ENCODE measurements at regions not wholly inside any gene's neighbourhood (a gene's known extent, or its start where the extent isn't known, plus 50 kb on each side); places are given as distances from the start of the nearest gene placed in this dataset.

DNA sequence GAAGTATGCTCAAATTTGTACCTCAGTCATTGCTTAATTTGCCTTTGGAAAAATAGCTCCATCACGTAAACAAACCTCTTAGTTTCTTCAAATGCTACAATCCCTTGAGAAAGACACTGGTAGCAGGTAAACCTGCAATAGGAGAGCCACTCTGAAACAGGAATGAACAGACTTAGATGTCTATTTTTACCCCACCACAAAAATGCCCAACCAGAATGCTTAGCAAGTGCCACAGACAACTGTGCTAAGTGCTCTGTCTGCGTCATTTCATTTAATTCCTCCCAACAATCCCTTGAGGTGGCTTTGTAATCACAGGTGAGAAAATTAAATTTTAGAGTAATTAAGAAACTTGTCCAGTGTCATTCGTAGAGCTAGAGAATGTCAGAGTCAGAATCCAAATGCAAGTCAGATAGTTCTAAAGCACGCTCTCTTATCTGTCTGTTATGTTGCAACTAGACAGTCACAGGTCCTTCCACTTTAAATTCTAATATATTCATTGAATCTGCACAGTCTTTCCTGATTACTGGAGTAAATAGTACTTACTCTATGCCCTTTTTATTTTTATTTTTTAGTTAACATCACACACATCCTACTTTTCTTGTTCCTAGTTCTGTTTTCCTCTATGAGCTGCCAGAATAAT, 89.0 kb upstream of the GRIA4 start:
- TF ChIP-seq, protein P1, sequence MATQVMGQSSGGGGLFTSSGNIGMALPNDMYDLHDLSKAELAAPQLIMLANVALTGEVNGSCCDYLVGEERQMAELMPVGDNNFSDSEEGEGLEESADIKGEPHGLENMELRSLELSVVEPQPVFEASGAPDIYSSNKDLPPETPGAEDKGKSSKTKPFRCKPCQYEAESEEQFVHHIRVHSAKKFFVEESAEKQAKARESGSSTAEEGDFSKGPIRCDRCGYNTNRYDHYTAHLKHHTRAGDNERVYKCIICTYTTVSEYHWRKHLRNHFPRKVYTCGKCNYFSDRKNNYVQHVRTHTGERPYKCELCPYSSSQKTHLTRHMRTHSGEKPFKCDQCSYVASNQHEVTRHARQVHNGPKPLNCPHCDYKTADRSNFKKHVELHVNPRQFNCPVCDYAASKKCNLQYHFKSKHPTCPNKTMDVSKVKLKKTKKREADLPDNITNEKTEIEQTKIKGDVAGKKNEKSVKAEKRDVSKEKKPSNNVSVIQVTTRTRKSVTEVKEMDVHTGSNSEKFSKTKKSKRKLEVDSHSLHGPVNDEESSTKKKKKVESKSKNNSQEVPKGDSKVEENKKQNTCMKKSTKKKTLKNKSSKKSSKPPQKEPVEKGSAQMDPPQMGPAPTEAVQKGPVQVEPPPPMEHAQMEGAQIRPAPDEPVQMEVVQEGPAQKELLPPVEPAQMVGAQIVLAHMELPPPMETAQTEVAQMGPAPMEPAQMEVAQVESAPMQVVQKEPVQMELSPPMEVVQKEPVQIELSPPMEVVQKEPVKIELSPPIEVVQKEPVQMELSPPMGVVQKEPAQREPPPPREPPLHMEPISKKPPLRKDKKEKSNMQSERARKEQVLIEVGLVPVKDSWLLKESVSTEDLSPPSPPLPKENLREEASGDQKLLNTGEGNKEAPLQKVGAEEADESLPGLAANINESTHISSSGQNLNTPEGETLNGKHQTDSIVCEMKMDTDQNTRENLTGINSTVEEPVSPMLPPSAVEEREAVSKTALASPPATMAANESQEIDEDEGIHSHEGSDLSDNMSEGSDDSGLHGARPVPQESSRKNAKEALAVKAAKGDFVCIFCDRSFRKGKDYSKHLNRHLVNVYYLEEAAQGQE (IDR thresholded peaks at IDR 0.05; ENCODE audit: low read depth): no peak
- TF ChIP-seq FOXM1 (IDR thresholded peaks at IDR 0.05; ENCODE audit: borderline replicate concordance, low read depth): no peak
- no peak for TF ChIP-seq EP300 (IDR thresholded peaks at IDR 0.05; ENCODE audit: borderline replicate concordance)
- TF ChIP-seq TAF1 (IDR thresholded peaks at IDR 0.05; ENCODE audit: low read depth): no peak
- TF ChIP-seq EGR1 (IDR thresholded peaks at IDR 0.05): no peak
- TF ChIP-seq, protein P2, sequence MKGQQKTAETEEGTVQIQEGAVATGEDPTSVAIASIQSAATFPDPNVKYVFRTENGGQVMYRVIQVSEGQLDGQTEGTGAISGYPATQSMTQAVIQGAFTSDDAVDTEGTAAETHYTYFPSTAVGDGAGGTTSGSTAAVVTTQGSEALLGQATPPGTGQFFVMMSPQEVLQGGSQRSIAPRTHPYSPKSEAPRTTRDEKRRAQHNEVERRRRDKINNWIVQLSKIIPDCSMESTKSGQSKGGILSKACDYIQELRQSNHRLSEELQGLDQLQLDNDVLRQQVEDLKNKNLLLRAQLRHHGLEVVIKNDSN (IDR thresholded peaks at IDR 0.05): no peak
- no peak for TF ChIP-seq RAD21 (IDR thresholded peaks at IDR 0.05; ENCODE audit: low read depth)
- no peak for TF ChIP-seq NFIC (IDR thresholded peaks at IDR 0.05)
- TF ChIP-seq, protein P3, sequence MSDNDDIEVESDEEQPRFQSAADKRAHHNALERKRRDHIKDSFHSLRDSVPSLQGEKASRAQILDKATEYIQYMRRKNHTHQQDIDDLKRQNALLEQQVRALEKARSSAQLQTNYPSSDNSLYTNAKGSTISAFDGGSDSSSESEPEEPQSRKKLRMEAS (IDR thresholded peaks at IDR 0.05): no peak
- no peak for TF ChIP-seq YY1 (IDR thresholded peaks at IDR 0.05; ENCODE audit: low read depth)
- TF ChIP-seq TEAD4 (IDR thresholded peaks at IDR 0.05): no peak
- no peak for TF ChIP-seq CREB1 (IDR thresholded peaks at IDR 0.05; ENCODE audit: low read depth)
- no peak for TF ChIP-seq TCF12 (IDR thresholded peaks at IDR 0.05; ENCODE audit: low read depth)
- no peak for TF ChIP-seq ZBTB7A (IDR thresholded peaks at IDR 0.05; ENCODE audit: low read depth)
- TF ChIP-seq CEBPB (IDR thresholded peaks at IDR 0.05): no peak

DNA sequence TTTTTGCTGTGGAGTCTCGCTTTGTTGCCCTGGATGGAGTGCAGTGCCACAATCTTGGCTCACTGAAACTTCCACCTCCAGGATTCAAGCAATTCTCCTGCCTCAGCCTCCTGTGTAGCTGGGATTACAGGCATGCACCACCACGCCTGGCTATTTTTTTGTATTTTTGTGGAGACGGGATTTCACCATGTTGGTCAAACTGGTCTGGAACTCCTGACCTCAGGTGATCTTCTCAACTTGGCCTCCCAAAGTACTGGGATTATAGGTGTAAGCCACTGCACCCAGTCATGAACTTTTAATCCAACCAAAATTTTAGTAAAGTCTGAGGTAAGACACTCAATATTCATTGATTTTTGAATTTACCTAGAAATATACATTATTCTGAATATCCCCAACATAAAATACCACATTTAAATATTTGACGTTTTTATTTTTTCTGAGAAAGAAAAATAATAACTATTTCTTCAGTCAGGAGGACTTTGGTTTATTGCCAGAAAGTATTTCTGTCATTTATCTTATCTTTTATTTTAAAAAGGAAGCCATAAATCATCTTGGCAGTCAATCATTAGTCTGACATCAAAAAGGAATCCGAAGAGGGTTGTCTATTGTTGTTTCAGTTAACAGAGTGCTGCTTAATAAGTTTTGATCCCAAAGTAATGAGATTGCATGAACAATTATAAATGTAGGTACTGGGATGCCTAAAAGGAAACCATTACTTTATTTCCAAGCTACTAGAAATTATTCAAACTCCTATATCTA, 102.2 kb upstream of the GRIA4 start:
- TF ChIP-seq YY1 (IDR thresholded peaks at IDR 0.05; ENCODE audit: low read depth) (no peak), CEBPB (IDR thresholded peaks at IDR 0.05) (no peak)

DNA sequence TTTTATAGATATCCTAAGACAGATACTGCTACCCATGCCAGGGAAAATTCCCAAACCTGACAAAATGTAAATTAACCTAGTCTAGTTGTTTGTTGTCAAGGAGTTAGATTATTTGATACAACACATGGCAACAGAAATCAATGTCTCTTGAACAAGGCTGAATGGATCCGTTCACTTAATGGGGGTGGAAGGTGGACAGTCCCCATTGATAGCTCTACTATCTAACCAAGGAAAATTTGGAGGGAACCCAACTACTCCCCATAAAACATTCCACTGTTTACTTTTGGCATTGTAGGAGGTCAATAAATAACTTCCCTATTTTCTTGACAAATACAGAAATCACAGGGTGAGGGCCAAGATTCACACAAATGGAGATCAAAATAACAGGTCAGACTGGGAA, 117.9 kb upstream of the GRIA4 start:
- TF ChIP-seq CEBPB (IDR thresholded peaks at IDR 0.05): no peak
- no peak for TF ChIP-seq RAD21 (IDR thresholded peaks at IDR 0.05; ENCODE audit: low read depth)
- TF ChIP-seq TAF1 (IDR thresholded peaks at IDR 0.05; ENCODE audit: low read depth): no peak
- no peak for TF ChIP-seq EP300 (IDR thresholded peaks at IDR 0.05; ENCODE audit: borderline replicate concordance)
- TF ChIP-seq YY1 (IDR thresholded peaks at IDR 0.05; ENCODE audit: low read depth): no peak
- TF ChIP-seq, protein P3 (IDR thresholded peaks at IDR 0.05): no peak
- no peak for TF ChIP-seq EGR1 (IDR thresholded peaks at IDR 0.05)
- TF ChIP-seq, protein P1 (IDR thresholded peaks at IDR 0.05; ENCODE audit: low read depth): no peak
- no peak for TF ChIP-seq ZBTB7A (IDR thresholded peaks at IDR 0.05; ENCODE audit: low read depth)
- no peak for TF ChIP-seq TCF12 (IDR thresholded peaks at IDR 0.05; ENCODE audit: low read depth)
- TF ChIP-seq FOXM1 (IDR thresholded peaks at IDR 0.05; ENCODE audit: borderline replicate concordance, low read depth): no peak
- TF ChIP-seq, protein P2 (IDR thresholded peaks at IDR 0.05): no peak
- TF ChIP-seq TEAD4 (IDR thresholded peaks at IDR 0.05): no peak
- no peak for TF ChIP-seq CREB1 (IDR thresholded peaks at IDR 0.05; ENCODE audit: low read depth)
- no peak for TF ChIP-seq NFIC (IDR thresholded peaks at IDR 0.05)

DNA sequence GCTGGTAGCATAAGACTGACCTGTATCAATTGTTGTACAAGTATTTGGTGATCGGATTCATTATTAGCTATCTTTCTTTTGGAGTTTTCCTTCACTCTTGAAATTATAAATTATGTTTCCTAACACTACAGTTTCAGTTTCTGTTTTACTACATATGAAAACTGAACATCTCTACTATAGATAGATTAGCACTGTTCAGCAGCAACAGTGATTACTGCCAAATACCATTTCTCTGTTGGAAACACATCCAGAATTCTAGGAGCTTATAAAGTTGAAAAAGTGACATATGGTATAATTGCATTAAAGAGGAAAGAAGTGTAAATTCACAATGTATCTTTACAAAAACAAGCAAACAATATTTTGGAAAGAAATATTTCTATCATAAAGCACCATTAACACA, 118.5 kb upstream of the GRIA4 start:
- TF ChIP-seq, protein P3 (IDR thresholded peaks at IDR 0.05): no peak
- TF ChIP-seq RAD21 (IDR thresholded peaks at IDR 0.05; ENCODE audit: low read depth) (no peak), CEBPB (IDR thresholded peaks at IDR 0.05) (no peak), EP300 (IDR thresholded peaks at IDR 0.05; ENCODE audit: borderline replicate concordance) (no peak), EGR1 (IDR thresholded peaks at IDR 0.05) (no peak)
- TF ChIP-seq, protein P2 (IDR thresholded peaks at IDR 0.05): no peak

DNA sequence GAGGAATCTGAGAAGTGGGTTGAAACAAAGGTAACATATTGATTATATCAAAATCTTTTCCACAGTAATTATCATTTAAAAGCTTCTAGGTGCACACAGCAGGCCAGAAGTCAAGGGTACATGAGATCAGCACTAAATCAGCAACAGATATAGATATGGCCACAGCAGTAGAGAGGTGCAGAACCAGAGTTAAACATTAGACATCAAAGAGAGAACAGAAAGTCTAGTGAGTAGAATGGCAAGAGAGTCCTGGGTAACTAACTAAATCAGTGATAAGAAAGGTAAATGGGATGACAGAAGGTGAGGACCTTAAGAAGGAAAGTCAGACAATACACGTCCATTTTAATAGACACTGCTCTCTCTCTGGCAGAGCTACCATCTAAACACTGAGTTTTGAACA, 119.5 kb upstream of the GRIA4 start:
- no peak for TF ChIP-seq YY1 (IDR thresholded peaks at IDR 0.05; ENCODE audit: low read depth)
